ENCODE measurements at regions not wholly inside any gene's neighbourhood (a gene's known extent, or its start where the extent isn't known, plus 50 kb on each side); places are given as distances from the start of the nearest gene placed in this dataset.

GRCh38 chr14:22185191-22185590 is 403.8 kb downstream of the DAD1 start:
- no peak for TF ChIP-seq POLR2A (IDR thresholded peaks at IDR 0.05)
- no peak for TF ChIP-seq CTCF (IDR thresholded peaks at IDR 0.05 in 8 of 11, conservative IDR thresholded peaks at IDR 0.05 in 3 of 11)
- no peak for TF ChIP-seq POLR2AphosphoS5 (IDR thresholded peaks at IDR 0.05)
